OCI-LY3 (cell line): ENCODE measurements at regions not wholly inside any gene's neighbourhood (a gene's known extent, or its start where the extent isn't known, plus 50 kb on each side); places are given as distances from the start of the nearest gene placed in this dataset.

Experiments used
- EZH2phosphoT487 ChIP-seq: fragments of 200-600 bp; shearing (Covaris generic); IDR thresholded peaks from 2 replicates; pipeline ENCODE4 v1.6.1; 2018; ENCODE audit warnings: antibody characterized with exemption, mixed run types, low read depth
- TF ChIP-seq, protein P1 (sequence below): fragments of 200-600, 300-600 bp; sonication (generic); IDR thresholded peaks from 2 replicates; pipeline ENCODE4 v1.5.1; 2014; ENCODE audit warnings: antibody characterized with exemption, low read length, low read depth

- TF ChIP-seq, protein P1, sequence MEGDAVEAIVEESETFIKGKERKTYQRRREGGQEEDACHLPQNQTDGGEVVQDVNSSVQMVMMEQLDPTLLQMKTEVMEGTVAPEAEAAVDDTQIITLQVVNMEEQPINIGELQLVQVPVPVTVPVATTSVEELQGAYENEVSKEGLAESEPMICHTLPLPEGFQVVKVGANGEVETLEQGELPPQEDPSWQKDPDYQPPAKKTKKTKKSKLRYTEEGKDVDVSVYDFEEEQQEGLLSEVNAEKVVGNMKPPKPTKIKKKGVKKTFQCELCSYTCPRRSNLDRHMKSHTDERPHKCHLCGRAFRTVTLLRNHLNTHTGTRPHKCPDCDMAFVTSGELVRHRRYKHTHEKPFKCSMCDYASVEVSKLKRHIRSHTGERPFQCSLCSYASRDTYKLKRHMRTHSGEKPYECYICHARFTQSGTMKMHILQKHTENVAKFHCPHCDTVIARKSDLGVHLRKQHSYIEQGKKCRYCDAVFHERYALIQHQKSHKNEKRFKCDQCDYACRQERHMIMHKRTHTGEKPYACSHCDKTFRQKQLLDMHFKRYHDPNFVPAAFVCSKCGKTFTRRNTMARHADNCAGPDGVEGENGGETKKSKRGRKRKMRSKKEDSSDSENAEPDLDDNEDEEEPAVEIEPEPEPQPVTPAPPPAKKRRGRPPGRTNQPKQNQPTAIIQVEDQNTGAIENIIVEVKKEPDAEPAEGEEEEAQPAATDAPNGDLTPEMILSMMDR = no peak
- no peak for TF ChIP-seq EZH2phosphoT487
These were observed 373.5 kb upstream of the ADGRL4 start for GRCh38 chr1:79380078-79380477.
